ENCODE measurements at regions not wholly inside any gene's neighbourhood (a gene's known extent, or its start where the extent isn't known, plus 50 kb on each side); places are given as distances from the start of the nearest gene placed in this dataset.

DNA sequence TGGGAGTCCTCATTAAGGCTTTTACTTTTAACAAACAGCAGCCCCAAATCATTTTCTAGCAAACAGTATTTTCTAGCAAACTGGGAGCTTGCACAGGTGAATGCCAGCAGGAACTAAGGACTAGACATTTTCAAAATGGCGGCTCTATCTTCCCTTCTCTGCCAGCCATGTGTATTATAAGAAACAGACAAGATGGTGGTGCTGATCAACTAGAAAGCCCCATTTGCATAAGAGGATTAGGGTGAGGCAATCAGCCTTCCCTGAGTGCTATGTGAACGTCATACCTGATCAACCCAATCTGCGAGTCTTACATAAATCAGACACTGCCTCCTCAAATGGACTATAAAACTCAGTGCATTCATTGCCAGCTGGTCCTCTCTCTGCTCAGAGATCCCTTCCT is 479.6 kb downstream of the IPMK start:
- no peak for DNase-seq (ENCODE audit: low read depth in 2 of 2)

DNA sequence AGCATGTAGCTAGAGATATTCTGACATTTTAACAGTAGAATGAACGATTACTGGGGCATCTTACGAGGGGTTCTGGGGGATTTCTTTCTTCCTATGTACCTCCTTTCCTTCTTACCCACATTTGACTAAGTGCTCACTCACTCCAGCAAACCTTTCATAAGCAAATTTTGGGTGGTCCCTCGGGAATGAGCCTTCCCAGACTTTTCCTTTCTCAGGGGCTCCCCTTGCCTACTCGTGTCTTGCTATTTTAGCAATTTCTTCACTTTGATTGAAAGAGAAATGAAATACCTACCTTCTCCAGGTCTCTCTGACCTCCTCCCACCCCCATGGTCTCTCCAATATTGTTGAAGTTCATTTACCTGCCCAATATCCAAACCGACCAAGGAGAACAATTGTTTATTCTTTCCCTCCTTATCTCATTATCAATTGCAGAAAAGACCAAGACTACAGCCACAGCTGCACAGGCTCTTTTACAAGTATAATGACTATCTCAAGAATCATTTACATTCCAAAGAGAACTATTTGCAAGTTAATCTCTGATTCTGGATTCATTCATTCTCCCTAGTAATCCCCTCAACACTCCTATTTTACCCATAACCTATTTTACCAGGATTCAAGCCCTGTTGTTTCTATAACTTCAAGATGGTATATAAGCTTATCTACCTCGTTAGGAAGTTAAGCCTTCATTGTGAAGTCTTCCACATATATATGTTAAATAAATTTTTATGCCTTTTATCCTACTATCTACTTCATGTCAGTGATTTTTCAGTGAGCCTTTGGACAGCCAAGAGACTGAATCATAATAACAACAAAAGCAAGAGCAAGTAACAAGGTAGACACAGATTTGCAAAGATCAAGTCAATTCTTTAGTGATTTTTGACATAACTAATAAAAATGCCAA is 480.6 kb downstream of the IPMK start:
- DNase-seq (ENCODE audit: low read depth in 2 of 2) = no peak

DNA sequence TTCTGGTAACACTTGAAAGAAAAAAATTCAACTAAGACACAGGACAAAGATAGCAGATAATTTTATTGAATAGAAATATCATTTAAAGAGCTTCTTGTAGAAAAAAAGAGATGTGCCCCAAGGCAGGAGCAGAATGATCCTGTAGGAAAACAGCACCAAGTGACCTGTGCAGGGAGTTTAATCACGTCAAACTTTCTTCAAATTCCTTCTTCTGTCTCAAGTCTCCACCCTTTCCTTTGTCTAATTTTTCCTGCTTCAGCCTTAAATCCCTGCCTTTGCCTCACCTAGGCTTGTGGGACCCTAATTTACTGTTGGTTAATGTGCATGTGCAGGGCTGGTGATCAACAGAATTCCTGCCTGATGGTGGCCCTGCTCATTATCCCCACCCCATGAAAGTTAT is 481.4 kb downstream of the IPMK start:
- no peak for DNase-seq (ENCODE audit: low read depth in 2 of 2)

DNA sequence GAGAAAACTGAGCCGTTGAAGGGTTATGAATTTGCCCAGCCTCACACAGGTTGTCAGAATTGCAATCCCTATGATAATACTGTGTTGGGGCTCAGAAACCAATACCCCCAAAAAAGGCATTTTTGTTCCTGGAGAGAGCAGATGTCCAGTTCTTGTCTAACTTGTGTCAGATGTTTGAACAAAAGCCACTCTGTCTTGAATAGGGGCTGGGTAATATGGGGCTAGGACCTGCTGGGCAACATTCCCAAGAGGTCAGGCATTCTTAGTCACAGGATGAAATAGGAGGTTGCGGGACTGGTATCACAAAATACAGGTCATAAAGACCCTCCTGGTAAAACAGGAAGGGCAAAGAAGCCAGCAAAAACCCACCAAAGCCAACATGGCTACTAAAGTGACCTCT is 482.1 kb downstream of the IPMK start:
- no peak for DNase-seq (ENCODE audit: low read depth in 2 of 2)

DNA sequence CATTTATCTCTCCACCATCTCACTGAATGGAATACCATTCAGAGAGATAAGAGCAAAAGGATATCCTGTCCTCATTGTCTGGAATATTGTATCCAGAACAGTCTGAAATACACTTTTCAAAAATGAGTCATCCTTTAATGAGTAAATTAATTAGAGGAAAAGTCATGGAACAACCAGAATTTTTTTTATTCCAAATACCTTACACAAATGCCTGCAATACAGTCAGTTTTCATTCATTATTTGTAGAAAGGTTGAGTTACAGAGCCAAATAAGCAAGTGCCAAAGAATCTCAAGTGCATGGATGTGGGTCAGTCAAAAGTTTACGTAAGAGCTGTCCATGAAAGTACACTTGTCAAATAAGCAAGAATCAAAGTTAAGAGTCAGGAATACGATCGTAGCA is 482.6 kb downstream of the IPMK start:
- DNase-seq (ENCODE audit: low read depth in 2 of 2) = no peak

DNA sequence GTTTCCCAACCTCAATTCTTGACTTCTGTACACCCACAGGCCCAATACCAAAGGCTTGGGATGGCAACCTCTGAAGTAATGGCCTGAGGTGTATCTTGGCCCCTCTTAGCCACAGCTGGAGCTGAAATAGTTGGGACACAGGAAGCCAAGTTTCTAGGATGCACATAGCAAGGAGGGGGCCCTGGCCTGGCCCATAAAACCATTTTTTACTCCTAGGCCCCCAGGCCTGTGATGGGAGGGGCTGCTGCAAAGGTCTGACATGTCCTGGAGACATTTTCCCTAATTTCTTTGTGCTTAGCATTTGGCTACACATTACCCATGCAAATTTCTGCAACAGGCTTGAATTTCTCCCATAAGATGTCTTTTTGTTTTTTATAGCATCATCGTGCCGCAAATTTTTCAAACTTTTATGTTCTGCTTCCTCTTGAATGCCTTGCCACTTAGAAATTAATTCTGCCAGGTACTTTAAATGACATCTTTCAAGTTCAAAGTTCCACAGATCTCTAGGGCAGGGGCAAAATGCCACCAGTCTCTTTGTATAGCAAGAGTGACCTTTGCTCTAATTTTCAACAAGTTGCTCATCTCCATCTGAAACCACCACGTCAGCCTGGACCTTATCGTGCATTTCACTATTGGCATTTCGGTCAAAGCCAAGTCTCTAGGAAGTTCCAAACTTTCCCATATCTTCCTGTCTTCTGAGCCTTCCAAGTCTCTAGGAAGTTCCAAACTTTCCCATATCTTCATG is 490.8 kb downstream of the IPMK start:
- no peak for DNase-seq (ENCODE audit: low read depth in 2 of 2)

DNA sequence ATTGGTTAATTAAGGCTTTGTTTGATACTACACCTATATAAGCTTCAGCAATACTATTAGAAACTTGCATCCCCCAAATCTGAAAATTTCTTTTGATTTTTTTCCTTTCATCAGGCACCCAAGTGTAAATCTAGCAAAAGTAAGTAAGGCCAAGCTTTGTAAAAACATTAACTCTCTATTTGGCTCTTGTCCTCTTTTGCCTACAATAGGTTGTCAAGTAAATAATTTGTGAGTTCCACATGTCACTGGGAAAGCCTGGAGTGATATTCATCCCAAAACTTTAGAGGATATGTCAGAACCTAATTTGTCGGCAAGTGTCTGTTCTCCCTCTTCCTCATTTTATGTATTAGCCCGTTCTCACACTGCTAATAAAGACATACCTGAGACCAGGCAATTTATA is 492.4 kb downstream of the IPMK start:
- no peak for DNase-seq (ENCODE audit: low read depth in 2 of 2)

DNA sequence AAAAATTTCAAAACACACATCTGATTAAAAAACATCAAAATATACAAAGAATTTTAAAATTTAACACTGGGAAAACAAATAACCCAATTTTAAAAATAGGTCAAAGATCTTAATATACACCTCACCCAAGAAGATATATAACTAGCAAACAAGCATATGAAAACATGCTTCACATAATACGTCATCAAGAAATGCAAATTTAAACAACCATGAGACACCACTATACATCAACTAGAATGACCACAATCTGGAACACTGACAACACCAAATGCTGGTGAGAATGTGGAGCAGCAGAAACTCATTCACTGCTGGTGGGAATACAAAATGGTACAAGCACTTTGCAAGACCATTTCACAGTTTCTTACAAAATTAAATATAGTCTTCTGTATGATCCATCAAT is 498.4 kb downstream of the IPMK start:
- DNase-seq (ENCODE audit: low read depth in 2 of 2) = no peak

DNA sequence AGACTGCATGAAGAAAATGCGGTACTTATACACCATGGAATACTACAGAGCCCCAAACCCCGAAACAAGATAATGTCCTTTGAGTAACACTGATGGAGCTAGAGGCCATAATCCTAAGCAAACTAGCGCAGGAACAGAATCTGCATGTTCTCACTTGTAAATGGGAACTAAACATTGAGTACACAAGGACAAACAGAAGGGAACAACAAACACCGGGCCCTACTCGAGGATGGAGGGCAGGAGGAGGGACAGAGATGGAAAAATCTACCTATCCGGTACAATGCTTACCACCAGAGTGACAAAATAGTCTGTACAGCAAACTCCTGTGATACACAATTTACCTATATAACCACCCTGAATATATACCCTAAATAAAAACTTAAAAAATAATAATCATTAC is 507.9 kb downstream of the IPMK start:
- DNase-seq (ENCODE audit: low read depth in 2 of 2) = no peak

DNA sequence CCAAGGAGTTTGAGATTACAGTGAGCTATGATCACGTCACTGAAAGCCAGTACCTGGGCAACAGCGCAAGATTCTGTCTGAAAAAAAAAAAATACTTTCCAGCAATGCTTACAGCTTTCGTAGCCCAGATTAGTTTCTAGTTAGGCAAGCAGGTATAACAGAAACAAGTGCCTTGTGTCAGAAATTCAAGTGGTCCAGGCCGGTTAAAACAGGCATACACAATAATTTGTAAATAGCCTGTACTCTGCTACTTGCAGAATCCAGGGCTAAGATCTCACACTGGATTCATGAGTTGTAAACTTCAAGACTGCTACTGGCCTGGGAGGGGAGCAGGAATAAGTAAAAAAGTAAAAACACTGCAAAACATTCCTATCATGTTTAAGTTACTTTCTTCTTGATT is 512.9 kb downstream of the IPMK start:
- no peak for DNase-seq (ENCODE audit: low read depth in 2 of 2)

DNA sequence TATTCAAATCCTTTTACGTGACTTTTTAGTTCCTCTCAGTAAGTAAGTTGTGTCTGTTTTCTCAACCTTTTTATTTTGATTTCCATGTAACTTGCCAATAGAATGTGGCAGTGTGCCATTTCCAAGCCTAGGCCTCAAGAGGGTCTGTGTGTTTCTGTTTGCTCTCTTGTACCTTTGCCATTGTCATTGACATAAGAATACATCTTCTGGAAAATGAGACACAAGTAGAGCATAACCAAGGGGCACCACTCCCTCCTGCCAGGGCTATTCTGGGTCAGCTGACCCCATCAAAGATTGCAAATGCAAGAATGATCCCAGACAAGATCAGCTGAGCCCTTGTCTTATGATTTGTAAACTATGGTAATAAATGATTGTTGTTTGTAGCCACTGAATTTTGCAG is 524.0 kb downstream of the IPMK start:
- DNase-seq (ENCODE audit: low read depth in 2 of 2) = no peak

DNA sequence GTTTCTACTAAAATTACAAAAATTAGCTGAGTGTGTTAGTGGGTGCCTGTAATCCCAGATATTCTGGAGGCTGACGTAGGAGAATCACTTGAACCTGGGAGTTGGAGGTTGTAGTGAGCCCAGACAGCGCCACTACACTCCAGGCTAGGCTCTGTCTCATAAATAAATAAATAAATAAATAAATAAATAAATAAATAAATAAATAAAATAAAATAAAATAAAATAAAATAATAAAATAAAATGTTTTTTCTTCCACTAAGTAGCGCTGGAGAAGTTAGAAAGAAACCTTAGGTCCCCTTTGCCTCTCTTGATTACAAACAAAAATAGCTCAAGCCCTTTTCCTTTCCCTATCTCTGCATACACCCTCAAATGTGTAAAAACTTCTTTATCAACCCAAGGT is 525.9 kb downstream of the IPMK start:
- DNase-seq (ENCODE audit: low read depth in 2 of 2) = no peak

DNA sequence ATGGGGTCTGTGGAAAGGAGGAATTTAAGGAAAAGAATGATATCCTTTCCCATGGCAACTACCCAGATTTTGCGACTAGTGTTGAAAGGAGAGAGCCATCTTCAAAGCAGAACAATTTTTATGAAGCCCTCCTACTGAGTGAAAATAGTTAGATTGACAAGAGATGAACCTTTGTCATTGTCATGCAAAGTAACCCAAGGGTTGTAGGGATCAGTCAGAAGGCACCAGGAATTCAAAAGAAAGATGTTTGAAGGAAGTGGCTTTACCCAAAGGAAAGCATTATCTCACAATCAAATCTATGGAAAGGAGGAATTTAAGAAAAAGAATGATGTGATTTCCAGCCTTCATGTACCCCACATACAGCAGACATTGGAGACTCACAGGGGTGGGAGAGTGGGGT is 544.4 kb downstream of the IPMK start:
- no peak for DNase-seq (ENCODE audit: low read depth in 2 of 2)

DNA sequence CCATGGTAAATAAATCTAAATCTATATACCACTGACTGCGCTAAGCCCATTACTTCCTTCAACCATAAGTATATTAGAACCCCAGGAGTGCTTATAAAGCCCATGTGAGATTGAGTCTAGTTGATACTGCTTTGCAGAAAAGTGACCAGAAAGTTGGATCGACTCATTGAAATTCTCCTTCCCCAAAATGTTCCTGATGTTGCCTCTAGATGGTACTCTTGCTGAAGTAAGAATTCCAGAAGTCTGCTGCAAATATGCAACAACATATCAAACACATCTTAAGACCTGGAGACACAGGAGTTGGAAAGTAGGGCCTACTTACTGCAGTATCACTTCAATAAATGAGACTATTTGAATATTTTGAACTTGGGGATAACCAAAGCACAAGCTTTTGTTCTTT is 550.8 kb downstream of the IPMK start:
- DNase-seq (ENCODE audit: low read depth in 2 of 2) = no peak

DNA sequence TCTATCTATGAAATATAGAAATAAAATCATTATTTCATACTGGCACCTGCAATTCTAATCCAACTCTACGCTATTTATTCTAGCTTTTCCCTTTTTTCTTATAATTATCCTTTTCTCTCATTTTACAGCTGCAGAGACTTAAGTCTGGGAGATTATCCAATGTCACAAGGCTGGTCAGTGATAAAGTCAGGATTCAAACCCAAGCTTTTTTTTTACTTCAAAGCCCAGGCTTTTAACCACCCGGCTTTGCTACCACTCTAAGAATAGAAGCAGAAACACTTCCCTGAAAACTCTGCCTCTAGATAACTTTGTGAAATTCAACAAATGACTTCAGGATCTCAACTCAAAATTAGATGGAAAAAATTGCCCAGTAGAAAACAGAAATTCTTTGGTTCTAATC is 552.5 kb downstream of the IPMK start:
- DNase-seq (ENCODE audit: low read depth in 2 of 2) = no peak

DNA sequence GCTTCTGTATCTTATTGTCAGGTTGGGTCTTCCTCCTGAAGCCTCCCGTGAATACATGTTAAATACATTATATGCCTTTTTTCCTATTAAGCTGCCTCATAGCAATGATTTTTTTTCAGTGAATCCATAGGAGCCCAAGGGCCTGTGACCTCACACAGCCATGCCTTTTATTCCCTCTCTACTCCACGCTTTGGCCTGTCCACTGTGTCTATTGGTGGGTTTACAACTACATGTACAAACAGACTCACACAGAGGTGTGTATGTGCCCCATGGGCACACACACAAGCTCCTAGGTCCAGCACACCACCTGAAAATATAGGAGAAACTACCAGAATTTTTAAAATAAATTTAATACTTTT is 560.4 kb downstream of the IPMK start:
- no peak for DNase-seq (ENCODE audit: low read depth in 2 of 2)

DNA sequence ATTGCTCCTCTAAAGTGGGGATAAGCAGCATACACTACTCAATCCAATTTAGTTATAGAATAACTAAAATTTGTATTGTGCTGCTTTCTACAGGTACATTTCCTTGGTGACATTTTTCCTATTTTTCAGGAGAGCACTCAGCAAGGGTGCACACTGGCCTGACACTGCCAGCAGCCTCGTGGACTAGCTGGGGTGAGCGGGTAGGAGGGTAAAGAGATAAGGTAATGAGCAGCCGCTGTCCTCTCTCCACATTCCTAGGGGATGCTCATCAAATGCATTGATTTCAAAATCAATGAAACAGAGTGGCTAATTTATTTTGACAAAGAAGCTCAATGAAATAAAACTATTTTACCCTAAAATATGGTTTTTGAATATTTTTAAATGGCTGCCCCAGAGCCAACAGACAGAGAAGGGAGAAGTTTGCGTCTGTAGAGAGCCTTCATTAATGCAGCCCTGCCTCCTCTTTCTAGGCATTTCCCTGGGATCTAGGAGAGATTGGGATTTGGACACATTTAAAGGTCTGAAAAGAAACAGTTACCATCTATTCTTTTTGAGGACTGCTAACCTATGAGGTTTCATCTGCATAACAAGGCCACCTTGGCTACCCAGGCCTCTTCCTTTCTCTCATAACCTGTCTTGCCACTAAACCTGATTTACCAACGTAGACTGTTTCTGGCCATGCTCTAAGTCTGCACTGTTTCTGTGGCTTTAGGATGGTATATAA is 561.0 kb downstream of the IPMK start:
- DNase-seq (ENCODE audit: low read depth in 2 of 2) = no peak

DNA sequence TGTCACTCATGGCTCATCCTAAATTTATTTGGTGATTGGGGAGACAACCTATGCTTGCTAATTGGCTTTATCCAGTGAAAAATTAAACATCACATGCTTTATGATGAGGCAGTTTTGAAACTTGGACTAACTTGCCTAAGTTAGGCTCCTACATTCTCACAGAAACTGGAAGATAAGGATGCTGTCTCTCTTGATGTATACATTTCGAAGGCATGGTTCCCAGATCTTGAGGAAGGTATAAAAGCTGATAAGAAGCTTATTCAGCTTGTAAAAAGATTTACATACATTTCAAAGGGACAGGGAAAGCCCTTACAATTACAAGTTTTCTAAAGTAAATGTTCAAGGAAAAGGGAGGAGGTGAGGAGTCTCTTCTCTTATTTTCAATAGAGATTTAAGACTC is 561.7 kb downstream of the IPMK start:
- DNase-seq (ENCODE audit: low read depth in 2 of 2) = no peak

DNA sequence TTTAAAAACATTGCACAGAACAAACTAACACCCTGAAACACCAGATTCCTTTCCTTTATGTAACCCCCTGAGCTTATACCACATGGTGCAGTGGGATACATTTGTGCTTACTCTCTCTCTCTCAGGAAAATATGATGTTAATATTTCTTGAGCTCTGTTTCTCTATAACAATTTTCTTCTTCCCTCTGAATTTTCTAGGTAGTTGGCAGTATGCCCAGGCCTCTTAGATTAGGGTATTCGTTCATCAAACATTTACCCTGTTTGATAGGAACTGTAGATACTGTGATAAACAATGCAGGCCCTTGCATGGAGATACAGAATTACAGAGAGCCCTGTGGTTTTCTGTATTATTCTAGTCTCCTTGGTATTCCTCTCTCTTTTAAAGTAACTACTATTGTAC is 567.8 kb downstream of the IPMK start:
- DNase-seq (ENCODE audit: low read depth in 2 of 2) = no peak

DNA sequence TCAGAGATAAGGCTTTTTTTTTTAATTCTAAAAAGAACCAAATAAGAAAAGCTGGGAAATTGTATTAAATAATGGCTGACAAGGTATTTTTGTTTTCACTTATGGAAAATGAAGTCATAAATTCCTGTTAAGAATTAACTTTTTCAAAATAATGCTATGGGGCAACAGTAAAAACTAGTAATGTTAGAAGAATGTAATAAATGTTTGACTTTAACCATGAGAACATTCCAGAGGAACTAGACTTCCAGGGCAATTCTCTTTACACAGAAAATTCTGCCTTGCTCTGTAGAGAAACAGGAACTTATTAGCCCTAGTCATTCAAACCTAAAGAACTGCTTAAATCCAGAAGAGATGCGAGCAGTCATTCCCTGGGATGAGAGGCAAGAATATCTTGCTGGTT is 571.1 kb downstream of the IPMK start:
- DNase-seq (ENCODE audit: low read depth in 2 of 2) = no peak

DNA sequence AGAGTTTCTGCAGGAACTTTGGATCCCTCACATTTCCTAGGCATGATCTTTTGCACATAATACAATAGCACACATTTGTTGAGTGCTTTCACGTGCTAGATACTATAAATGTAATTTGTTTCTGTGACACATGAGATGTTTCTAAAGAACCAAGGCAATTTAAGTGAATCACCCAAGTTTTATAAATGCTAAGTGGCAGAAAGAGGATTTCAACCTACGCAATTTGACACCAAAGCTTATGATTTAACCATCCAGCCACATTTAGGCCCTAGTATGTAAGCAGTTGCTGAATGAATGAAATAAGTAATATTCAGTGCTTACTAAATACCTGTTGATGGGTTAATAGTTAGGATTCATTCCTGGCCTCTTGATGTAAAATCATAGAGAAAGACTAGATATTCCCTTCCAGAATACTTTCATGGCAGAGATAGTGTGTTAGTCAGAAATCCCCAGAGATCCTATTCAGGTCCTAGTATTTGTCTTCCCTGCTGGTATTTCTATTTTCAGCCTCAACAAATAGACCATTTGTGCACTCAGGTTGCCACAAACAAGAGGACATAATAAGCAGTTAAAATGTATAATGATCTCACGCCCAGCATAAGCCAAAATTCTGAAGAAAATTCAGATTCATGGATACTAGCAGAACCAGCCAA is 572.6 kb downstream of the IPMK start:
- no peak for DNase-seq (ENCODE audit: low read depth in 2 of 2)

DNA sequence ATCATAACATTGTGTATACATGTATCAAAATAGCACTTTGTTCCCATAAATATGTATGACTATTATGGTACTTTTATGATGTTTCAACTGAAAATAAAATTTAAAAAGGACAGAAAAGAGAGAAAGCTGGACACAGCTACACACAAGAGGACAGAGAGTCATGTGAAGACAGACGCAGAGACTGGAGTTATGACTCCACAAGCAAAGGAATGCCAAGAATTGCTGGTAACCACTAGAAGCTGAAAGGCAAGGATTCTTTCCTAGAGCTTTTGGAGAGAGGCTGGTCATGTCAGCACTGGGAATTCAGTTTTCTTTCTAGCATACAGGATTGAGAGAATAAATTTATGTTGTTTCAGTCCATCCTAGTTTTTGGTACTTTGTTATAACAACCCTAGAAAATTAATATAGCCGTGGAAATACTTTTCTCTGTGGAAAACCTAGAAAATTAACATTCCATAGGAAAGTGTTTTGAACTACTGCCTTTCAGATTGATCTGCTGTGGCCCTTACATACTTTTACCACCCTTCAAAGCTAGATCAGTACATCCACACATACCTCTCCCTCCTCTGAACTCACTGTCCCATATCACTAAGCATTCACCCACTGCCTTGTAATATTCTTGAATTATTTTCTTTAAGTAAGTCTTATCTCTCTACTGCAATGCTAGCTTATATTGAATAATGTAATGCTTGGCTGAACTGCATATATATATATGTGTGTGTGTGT is 575.3 kb downstream of the IPMK start:
- no peak for DNase-seq (ENCODE audit: low read depth in 2 of 2)
